NCI-H1436 treated with DMSO at 0.1 percent for 48 hours (cell line): ENCODE measurements at regions not wholly inside any gene's neighbourhood (a gene's known extent, or its start where the extent isn't known, plus 50 kb on each side); places are given as distances from the start of the nearest gene placed in this dataset.

Source experiments
- DNase-seq: peaks from one replicate; lab custom pipeline; 2025; lab: John Stamatoyannopoulos, UW

GRCh38 chr21:28233536-28234220 is 759.0 kb downstream of the LTN1 start:
- DNase-seq = no peak

- no peak for DNase-seq
Measured at GRCh38 chr21:28230559-28230958, 762.1 kb downstream of the LTN1 start.

- DNase-seq = no peak
Measured at GRCh38 chr21:28229814-28230213, 762.9 kb downstream of the LTN1 start.

- no peak for DNase-seq
Measured at GRCh38 chr21:28228636-28228995, 764.1 kb downstream of the LTN1 start.

- no peak for DNase-seq
Measured at GRCh38 chr21:28227881-28228635, 764.6 kb downstream of the LTN1 start.

GRCh38 chr21:28226563-28226962 is 766.1 kb downstream of the LTN1 start:
- no peak for DNase-seq

- DNase-seq = no peak
Measured at GRCh38 chr21:28224191-28224726, 768.4 kb downstream of the LTN1 start.

GRCh38 chr21:28221984-28222383 is 770.7 kb downstream of the LTN1 start:
- DNase-seq = no peak

GRCh38 chr21:28220680-28221079 is 772.0 kb downstream of the LTN1 start:
- no peak for DNase-seq

GRCh38 chr21:28216976-28217523 is 775.6 kb downstream of the LTN1 start:
- DNase-seq = no peak

GRCh38 chr21:28215214-28215954 is 777.3 kb downstream of the LTN1 start:
- no peak for DNase-seq

- DNase-seq = no peak
Measured at GRCh38 chr21:28214786-28215185, 777.9 kb downstream of the LTN1 start.

- no peak for DNase-seq
Measured at GRCh38 chr21:28213261-28213660, 779.4 kb downstream of the LTN1 start.

- no peak for DNase-seq
Measured at GRCh38 chr21:28212061-28212460, 780.6 kb downstream of the LTN1 start.

GRCh38 chr21:28207436-28208173 is 785.1 kb downstream of the LTN1 start:
- no peak for DNase-seq

GRCh38 chr21:28200726-28201125 is 792.0 kb downstream of the LTN1 start:
- no peak for DNase-seq

- no peak for DNase-seq
Measured at GRCh38 chr21:28196981-28197380, 795.7 kb downstream of the LTN1 start.

- DNase-seq = no peak
Measured at GRCh38 chr21:28193189-28193588, 799.5 kb downstream of the LTN1 start.

GRCh38 chr21:28186604-28187003 is 806.1 kb downstream of the LTN1 start:
- DNase-seq = no peak

GRCh38 chr21:28181730-28182129 is 810.9 kb downstream of the LTN1 start:
- DNase-seq = no peak

GRCh38 chr21:28179136-28179535 is 813.5 kb downstream of the LTN1 start:
- DNase-seq = no peak

GRCh38 chr21:28177124-28177523 is 815.6 kb downstream of the LTN1 start:
- no peak for DNase-seq
